NOMO-1 (cell line): ENCODE measurements at regions not wholly inside any gene's neighbourhood (a gene's known extent, or its start where the extent isn't known, plus 50 kb on each side); places are given as distances from the start of the nearest gene placed in this dataset.
"Not testable (repeated sequence)": the region's sequence is repeated elsewhere in the genome, so short reads cannot be mapped to it uniquely, and the experiment has no call there.

Source experiments
- DNase-seq, 2 experiments: peaks; one replicate each; lab custom pipeline; 2025; ENCODE audit not compliant: unreplicated experiment in 2 of 2; lab: John Stamatoyannopoulos, UW

DNA sequence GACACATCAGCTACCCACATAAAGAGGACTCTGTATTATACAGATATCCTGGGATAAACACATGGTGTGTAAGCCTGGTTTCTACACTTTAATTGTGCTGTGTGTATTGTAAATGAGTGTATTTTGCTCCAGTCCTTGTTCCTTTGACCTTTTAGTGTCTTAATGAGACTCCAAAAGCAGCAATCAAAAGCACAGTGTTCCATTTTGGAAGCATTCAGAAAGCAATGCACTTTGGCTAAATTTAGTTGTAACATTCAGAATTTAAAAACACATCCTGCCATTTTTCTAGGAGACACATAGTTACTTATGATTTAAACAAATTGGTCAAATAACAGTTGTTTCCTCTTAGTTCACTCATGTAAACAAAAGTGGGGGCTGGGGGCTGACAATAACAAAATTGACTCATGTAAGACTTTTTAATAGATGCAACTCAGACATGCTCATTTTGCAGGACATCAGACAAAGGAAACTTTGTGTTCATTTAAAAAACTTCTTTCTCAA lies 122.2 kb downstream of the GPR37 start:
- DNase-seq = no peak

DNA sequence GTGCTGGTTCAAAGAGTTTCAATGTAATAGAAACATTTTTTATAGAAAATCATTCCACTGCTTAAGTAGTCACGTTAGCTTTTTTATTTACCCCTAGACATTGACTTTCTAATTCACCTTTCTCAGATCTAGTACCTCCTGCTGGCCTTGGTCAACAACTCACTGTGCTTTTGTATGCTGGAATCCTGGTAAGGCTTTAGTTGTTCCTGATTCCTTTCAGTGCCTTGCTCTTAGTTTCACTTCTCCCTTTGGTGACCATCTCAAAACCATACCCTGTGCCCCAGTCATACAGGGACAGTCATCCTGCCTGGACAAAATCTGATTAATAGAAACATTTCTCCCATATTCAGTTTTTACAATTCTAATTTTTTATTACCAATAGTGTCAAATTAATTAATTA lies 130.2 kb downstream of the GPR37 start:
- DNase-seq = peak in 1 of 2 experiments; percentile 9

DNA sequence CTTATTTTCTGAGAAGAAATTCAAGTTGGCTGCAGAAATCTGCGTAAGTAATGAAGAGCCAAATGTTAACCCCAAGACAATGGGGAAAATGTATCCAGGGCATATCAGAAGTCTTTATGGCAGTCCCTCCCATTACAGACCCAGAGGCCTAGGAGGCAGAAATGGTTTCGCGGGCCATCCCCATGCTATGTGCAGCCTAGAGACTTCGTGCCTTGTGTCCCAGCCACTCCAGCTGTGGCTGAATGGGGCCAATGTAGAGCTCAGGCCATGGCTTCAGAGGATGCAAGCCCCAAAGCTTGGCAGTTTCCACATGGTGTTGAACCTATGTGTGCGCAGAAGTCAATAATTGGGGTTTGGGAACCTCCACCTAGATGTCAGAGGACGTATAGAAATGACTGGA lies 131.9 kb downstream of the GPR37 start:
- no peak for DNase-seq

DNA sequence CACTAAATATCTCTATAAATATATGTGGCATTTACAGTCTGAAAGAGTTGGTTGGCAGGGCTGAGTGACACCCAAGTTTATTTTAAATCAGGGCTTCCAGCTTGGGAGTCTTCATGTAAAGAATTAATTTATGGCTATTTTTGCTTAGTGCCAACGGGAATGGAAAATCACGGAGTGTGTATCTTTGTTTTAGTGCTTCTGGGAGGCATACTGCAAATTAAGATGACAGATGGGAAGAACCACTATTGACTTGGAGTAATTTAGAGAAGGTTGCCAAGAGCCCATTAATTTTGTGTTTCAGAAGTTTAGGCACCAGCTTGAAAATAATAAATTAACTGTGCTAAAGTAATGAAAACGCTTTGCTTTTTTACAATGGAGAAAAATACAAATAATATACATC lies 135.2 kb downstream of the GPR37 start:
- DNase-seq = no peak

DNA sequence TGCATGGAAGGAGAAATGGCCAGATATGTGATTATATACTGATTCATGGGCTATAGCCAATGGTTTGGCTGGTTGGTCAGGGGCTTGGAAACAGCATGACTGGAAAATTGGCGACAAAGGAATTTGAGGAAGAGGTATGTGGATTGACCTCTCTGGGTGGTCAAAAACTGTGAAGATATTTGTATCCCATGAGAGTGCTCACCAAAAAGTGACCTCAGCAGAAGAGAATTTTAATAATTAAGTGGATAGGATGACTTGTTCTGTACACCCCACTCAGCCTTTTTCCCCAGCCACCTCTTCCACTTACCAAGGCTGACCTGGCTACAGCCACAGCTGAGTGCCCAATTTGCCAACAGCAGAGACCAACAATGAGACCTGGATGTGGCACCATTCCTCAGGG lies 146.7 kb downstream of the GPR37 start:
- DNase-seq = no peak

DNA sequence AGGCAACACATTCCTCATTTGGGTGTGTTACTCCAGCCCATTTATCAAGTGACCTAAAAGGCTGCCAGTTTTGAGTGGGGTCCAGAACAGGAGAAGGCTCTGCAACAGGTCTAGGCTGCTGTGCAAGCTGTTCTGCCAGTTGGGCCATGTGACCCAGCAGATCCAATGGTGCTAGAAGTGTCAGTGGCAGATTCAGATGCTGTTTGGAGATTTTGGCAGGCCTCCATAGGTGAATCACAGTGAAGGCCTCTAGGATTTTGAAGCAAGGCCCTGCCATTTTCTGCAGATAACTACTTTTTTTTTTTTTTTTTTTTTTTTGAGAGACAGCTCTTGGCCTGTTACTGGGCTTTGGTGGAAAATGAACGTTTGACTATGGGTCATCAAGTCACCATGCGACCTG lies 147.5 kb downstream of the GPR37 start:
- not testable (repeated sequence) for DNase-seq

DNA sequence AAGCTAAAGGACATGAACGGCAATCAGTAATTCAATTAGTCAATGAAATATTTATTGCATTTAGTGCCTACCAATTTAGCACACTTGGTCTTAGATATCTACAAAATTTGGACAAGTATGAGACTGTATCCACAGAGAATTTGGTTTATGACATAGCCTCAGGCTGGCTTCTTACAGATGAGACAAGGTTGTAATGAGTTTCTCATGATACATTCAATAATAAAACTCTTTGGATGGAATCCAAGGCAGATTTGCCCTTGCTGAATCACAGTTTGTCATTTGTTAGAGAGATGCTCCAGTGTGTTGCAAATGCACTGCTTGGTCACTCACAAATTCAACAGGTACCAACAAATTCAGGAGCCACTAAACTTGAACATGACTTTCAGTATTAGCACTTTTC lies 162.5 kb downstream of the GPR37 start:
- DNase-seq = no peak

DNA sequence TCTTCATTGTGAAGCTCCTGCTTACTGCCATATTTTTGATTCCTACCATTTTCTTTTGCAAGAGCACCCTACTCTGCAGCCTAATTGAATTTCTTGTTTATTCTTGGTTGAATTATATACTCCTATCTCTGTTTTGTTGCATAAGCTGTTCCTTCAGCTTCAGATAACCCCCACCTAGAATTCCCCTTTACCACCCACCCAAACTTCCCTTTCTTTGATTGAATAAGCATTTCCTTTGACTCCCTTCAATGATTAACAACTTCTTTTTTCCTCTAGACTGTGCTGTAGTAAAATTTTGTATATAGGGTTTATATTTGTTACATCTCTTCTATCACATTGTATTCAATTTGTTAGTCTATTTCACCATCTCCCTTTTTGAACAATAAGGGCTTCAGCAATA lies 168.1 kb downstream of the GPR37 start:
- no peak for DNase-seq

DNA sequence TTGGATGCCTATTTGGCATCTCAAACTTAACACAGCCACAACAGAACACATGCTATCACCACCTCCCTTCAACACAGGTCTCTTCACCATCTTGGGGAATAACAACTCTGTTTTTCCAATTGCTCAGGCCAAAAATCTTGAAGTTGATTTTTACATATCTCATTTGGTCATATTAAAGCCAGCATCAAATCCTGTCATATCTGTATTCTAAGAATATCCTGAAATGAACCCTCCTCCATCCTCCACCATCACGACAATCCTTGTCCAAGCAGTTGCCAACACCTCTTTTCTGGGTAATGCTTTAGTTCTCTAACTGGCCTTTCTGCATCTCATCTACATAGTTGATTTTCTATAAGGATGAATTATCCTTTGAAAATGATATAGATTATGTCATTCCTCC lies 168.7 kb downstream of the GPR37 start:
- no peak for DNase-seq

DNA sequence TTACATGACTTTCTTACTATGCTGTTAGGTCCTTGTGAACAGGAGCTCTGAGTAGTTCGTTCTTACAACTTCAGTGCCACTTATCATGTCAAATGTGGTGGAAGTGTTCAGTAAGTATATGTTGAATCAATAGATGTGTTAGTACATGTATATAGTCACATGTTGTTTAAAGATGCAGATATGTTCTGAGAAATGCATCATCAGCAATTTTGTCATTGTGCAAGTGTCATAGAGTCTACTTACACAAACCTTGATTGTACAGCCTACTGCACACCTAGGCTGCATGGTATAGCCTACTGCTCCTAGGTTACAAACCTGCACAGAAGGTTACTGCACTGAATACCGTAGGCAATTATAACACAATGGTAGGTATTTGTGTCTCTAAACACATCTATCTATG lies 174.8 kb downstream of the GPR37 start:
- DNase-seq = no peak

DNA sequence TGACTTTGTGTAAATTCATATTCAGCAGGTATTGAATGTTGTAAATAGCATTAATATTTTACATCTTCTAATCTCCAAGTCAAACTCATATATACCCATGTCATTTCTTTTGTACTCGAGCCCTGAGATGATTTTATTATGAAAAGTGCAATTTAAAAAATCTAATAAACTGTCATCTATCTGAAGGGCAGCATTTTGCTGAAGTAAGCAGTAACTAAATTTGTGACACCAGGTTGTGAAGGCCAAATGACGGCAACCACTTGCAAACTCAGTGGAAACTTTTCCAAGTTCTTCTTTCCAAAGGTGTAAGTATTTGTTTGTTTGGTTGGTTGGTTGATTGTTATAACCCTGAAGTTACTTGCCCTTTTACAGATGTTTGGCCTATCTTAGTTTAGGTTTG lies 188.3 kb downstream of the GPR37 start:
- DNase-seq = no peak

DNA sequence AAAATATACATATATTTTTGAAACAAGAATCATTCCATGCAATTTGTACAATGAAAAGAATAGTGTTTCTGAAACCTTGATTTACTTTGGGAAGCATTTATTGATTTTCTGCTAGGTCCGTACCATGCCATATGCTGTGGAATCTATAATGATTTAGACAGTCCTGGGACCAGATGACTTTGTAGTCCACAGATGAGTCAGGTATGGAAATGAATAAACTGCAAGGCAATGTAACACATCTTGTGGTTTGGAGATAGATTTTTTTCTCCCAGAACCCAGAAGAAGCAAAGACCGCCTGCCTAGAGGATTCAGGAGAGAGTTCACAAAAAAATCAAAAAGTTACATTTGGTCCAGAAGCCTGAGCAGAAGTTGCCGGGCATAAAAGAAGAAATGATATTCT lies 190.4 kb downstream of the GPR37 start:
- DNase-seq = no peak

DNA sequence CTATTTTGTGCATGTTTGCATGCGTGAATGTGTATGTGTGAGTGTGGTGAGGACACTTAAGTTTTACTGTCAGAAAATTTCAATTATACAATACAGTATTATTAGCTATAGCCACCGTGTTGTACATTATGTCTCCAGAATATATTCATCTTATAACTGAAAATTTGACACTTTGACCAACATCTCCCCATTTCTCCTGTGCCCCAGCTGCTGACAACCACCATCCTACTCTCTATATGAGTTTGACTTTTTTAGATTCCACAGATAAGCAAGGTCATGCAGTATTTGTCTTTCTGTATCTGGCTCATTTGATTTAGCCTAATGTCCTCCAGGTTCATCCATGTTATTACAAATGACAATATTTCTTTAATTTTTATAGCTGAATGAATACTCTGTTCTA lies 195.0 kb downstream of the GPR37 start:
- no peak for DNase-seq

DNA sequence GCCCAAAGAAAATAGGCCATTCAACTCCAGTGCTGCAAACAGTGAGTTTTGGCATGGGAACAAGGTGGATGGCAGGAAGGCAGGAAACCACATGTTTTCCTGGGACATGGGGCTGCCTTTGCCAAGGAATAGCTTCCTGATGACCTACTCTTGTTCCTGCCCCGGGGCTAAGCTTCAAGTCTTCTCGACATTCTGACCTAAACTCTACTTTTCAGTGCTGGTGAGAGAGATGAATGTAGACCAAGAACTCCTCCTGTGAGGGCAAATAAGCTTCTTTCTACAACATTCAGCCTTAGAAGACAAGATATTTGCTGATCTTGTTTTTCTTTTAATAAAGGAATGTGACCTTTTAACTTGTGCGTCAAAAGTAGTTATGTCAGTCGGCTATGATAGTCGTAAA lies 199.0 kb downstream of the GPR37 start:
- no peak for DNase-seq

DNA sequence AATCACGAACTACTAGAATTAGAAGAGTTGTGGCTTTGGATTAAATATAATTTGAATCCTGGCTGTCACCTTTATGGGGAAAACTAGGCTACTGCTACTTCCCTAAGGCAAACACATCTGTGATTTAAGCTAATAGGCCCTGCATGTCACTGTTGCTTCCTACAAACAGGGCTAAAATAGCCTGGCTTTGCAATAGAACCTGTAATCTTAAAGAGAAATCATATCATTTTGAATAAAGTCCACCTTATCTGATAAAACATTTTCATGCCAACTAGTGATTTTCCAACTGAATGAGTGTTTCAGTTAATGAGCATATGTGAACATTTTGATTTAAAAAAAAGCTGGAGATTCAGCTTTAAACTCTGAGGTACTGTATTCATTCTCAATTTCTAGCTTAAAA lies 208.0 kb downstream of the GPR37 start:
- no peak for DNase-seq

DNA sequence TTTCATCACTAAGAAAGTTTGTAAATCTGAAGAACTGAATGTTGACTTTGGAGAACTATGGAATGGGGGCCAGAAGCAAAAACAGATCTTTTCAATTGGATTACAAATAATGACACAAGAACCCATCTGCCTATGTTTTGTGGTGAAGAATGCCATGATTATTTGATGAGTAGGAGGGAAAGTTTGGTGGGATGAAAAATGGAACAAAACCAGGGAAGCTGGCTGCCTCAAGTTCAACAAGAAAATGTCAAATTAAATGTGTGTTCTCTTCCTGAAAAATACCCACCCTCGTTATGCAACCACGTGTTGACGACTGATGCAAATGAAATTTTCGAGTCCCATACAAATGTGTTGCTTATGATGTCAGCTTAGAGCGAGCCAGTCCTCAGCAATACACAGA lies 208.5 kb downstream of the GPR37 start:
- DNase-seq = no peak

DNA sequence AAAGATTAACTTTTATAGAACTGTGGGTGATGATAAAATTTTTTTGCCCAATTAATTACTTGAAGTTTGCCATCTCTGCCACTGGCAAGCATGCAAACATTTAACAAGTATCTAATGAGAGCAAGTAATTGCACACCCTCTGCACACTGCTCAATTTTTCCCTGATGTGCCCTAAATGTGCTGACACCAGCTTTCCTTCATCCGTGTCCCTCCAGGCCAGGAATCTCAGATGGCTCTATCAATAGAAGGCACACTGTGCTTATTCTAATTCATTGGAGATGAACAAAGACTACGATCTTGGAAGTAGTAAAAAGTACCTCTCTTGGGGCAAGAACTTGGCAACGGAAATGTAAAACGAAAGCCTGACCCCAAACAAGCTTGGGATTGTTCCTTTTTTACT lies 212.1 kb downstream of the GPR37 start:
- no peak for DNase-seq

DNA sequence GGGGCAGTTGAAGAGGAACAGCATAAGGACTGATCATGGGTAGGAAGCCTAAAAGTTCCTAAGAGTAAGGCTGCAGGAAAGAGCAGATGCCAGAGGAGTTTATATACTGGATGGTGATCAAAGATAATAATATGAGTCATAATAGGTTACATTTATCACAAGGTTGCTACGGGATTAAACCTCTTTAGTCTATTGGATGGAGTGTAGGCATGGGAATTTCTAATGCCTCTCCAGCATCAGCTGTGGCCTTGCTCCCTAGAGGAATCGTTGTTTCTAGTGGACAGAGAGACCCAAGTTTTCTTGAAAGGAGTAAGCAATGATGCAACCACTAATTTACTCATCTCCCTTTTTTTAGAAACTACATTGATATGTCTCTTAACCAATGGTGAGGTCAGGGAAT lies 213.4 kb downstream of the GPR37 start:
- DNase-seq = no peak

DNA sequence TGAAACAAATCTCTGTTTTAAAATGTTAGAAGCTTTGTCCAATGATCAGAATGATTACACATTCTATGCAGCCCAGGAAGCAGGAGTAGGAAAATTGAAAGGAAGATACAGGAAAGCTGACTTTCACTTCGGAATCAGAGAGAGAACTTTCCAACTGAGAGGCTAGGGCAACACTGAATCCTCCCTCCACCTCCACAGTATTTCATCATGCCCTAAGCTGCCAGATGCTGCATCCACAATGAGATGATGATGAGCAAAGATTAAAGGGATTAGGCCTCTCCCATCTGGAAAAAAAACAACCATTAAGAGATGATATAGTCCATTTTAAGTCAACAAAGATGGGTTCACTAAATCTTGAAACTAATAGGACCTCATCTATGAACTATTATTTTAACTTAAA lies 215.6 kb downstream of the GPR37 start:
- no peak for DNase-seq

DNA sequence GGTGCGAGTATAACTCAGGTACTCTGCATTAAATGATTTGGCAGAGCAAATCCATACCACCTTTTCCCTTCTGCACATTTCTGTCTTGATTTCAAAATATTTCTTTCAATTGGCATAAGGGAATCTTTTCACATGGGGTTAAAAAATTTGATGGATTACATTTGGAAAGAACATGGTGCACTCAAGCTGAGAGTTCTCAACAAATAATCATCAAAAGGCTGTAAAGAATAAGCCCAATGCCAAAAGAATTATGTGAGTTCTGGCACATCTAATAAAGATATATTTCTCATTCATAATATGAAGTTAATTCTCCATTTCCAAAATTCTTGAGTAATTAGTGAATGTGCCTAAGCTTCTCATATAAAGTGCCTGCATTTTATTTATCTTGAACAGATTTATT lies 223.1 kb downstream of the GPR37 start:
- no peak for DNase-seq

DNA sequence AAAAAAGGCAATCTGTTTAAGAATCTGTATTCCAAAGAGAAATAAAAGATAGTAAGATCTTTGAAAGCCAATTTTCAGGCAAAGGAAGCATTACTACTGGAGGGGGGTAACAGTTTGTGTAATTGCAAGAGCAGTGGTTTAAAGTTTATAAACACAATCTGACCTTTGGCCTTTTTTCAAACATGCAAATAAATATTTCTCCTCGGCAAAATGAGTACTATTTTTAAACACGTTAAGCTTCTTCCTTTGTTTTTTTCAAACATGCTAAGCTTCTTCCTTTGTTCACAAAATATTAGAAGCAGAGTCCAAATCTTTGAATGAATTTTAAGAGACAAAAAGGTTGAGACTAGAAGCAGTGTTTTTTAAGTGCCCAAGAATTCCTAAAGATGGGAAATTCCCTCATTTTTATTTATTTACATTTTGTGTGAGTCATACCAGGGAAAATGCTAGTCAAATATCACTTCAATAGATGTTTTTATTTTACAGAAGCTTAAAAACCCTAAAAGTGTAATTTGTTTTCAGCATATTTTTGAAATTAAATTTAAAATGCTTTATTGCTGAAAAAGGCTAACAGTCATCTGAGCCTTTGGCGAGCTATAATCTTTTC lies 229.3 kb downstream of the GPR37 start:
- DNase-seq = no peak

DNA sequence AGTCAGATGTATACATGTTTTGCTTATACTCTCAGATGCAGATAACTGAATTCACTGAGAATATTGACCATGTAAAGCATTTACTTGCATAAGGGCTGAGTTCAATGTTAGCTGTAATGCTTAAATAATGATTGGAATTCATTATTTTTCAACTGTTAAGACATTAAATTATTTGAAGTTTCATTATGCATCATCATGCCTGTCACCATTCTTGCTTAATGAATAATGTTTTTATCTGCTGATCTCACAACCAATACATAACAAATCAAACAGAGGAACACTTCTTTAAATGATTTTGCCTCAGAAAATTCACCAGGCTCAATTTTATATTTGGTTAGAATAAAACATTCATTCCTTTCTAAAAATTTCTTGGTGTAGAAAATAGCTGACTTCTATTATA lies 233.4 kb downstream of the GPR37 start:
- no peak for DNase-seq

DNA sequence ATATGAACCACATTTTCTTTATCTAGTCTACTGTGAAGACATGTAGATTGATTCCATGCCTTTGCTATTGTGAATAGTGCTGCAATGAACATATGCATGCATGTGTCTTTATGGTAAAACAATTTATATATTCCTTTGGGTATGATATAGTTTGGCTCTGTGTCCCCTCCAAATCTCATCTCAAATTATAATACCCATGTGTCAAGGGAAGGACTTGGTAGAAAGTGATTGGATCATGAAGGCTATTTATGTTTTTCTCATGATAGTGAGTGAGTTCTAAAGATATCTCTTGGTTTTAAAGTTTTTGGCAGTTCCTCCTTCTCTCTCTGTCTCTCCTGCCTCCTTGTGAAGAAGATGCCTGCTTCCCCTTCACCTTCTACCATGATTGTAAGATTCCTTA lies 248.7 kb downstream of the GPR37 start:
- DNase-seq = no peak
